ENCODE measurements at regions not wholly inside any gene's neighbourhood (a gene's known extent, or its start where the extent isn't known, plus 50 kb on each side); places are given as distances from the start of the nearest gene placed in this dataset.
"Not testable (repeated sequence)": the region's sequence is repeated elsewhere in the genome, so short reads cannot be mapped to it uniquely, and the experiment has no call there.

DNA sequence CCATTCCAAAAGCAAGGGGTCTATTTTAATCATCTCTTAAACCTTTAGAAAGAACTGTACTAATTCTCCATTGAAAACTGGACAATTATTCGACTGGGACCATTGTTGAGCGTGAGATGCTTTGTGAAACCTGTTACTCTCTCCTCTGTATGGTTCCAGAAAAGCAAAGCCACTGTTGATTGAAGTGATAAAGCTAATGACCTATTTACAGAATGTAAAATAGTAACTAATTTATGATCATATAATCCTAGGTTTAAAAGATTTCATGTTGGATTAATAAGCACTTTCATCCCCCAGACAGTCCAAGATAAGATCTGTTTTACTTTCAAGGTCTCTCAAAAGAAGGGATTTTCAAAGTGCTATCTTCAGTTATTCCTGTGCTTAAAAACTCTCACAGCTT lies 614.5 kb downstream of the TMA16 start:
- no peak for DNase-seq

DNA sequence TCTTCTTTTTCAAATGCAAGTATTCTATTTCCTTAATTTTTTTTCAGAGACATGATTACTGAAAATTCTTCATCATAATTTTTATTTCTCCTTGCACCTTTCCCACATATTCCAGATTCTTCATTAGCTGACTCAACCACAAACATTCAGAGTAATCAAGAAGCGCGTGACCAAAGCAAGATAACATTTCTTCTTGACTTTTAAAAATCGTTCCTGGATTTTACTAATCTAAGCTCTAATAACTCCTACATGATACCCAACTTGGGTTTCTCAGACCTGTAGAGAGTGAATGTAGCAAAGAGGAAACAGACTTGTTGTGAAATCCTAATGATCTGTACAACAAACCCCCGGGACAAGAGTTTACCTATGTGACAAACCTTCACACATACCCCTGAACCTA lies 615.0 kb downstream of the TMA16 start:
- no peak for DNase-seq

DNA sequence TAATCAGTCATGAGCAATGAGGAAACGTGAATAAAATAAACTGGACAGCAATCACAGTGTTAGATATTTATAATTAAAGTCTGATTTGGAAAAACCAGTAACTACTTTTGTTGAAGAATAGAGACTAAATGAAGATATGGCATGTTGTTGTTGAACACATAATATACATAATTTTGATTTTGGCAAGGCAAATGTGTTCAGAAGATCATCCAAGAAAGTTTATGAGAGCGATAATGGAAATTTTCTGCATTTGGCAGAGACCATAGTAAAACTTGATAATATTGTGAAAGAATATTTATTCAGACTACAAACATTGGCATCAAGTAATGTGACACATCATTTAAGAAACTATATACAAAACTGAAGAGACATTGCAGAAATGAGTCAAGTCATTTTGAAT lies 620.7 kb downstream of the TMA16 start:
- DNase-seq = no peak

DNA sequence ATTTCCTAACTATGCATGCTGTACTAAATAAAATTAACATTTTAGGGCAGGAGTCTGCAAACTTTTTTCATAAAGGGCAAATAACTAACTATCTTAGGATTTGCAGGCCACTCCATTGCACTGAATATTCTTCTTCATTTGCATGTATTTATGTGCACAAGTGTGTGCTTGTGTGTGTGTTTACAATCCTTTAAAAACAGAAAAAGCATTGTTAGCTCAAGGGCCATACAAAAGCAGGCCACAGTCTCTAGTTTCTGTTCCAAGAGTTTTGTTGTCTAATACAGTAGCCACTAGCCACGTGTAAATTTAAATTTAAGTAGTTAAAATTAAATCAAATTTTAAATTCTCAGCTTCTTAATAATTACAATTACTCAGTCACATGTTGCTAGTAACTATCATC lies 621.8 kb downstream of the TMA16 start:
- no peak for DNase-seq

DNA sequence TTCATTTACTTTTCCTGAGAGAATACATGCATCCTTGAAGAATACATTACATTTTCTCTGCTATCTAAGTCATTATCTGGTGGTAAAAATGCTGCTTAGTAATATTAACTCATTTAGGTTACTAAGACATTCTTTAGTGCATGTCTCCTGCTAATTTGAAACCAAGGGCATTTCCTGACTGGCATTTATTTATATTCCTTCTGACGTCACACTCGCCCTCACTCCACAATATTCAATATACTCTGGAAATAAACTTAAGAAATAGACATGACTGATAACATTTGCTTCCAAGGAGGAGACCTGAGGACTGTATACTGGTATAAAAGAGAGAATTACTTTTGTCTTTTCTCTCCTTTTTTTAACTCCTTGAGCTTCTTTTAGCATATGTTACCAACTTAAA lies 619.5 kb upstream of the SMIM31 start:
- no peak for DNase-seq

DNA sequence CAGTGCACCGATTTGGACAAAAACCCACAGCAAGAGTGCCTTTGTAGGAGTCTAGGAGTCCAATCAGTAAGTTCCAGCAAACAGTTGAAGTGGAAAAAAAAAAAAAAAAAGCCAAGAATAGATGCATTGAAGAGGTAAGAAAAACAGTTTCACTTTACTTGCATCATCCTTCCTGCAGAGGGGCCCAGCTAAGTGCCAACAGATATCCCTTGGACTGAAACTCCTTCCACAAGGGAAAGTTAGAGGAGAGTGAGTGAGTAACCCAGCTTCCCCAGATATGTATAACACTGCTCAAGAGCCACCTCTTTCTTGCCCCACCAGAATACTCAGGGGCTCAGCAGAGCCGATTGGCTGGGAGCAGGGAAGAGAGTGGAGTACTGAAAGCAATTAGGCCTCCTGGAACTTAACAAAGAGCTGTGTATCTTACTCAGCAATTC lies 617.7 kb upstream of the SMIM31 start:
- no peak for DNase-seq

DNA sequence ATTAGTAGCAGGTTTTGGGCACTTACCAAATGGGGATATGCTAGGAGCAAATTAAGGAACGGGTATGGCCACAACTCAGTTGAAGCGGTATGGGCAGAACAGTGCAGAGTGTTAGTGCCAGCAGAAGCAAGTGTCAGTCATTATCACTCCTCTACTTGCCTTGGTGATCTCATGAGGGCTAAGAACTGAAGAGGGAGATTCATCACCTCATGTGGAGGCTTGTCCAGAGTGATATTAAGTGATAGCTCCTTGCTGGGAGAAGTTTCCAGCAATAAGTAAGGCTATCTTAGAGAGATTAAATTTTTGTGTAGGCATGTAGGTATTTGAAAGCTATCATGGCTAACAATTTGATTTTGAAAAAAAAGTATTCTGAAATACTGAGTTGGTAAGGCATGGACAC lies 615.4 kb upstream of the SMIM31 start:
- no peak for DNase-seq

DNA sequence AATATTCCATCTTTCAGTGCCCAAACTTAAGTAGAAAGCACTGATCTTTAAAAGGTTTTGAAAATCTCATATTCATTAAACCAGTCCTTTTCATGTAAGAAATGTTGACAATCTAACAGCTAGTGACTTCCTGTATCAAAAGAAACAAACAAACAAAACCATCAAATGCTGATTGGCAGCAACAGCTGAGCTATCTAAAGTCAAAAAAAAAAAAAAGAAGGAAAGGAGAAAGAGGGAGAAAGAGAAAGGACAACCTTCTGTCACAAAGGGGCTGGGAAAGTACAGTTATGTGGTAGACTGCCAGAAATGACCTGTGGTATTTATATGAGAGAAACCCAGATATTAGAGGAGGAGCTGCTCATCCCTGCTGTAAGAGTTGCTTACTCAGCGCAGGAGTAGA lies 614.6 kb upstream of the SMIM31 start:
- no peak for DNase-seq

DNA sequence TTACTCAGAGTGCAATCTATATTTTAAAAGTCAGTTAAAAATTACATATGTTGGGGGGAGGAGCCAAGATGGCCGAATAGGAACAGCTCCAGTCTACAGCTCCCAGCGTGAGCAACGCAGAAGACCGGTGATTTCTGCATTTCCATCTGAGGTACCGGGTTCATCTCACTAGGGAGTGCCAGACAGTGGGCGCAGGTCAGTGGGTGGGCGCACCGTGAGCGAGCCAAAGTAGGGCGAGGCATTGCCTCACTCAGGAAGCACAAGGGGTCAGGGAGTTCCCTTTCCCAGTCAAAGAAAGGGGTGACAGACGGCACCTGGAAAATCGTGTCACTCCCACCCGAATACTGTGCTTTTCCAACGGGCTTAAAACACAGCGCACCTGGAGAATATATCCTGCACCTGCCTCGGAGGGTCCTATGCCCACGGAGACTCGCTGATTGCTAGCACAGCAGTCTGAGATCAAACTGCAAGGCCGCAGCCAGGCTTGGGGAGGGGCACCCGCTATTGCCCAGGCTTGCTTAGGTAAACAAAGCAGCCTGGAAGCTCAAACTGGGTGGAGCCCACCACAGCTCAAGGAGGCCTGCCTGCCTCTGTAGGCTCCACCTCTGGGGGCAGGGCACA lies 612.1 kb upstream of the SMIM31 start:
- not testable (repeated sequence) for DNase-seq

DNA sequence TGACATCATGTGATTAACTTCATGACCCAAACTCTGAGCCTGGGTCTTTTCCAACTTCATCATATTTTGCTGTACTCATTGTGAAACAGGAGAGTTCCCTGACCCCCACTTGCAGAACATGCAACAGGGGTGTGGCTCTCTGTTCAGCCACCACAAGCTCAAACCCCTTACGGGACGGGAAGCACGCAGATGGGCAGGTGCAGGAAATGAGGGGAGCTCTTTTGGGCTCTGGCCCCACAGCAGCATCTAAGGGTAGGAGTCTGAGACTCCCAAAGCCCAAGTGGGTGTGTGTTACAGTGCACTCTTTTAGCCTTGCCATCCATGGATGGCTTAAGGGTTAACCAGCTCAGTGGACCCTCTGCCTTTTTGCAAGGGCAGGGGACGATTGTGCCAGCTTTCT lies 599.5 kb upstream of the SMIM31 start:
- no peak for DNase-seq

DNA sequence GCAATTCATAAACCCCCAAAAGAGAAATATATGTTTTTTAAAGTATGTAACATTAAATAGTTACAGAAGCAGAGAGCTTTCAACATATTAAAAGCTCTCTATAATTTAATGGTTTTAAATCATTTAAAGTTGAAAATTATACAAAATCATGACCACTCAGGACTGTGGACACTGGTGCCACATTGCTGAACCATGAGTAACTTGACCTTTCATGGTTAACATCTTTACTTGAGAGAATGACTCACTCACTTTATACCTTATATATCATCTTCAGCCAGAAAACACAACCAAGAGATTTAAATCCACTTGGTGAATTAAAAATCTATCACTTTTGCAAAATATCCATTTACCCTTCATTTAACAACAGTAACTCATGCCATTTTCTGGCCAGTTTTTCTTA lies 584.3 kb upstream of the SMIM31 start:
- DNase-seq = no peak

DNA sequence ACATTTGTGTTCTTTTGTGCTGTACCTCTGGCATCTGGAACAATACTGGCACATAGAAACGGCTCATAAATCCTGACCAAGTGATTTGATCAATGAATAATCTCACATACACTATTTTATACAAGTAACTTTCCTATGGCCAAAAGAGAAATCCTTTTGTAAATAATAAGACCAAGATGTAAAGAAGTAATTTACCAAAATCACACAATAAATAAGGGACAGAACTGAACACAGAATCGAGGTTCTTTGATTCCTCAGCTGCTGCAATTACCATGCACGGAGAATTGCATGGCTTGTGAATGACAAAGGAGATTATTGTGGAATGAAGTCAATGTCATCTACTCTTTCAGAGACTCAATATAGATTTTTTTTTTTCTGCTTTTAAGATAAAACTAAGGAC lies 576.8 kb upstream of the SMIM31 start:
- DNase-seq = no peak

DNA sequence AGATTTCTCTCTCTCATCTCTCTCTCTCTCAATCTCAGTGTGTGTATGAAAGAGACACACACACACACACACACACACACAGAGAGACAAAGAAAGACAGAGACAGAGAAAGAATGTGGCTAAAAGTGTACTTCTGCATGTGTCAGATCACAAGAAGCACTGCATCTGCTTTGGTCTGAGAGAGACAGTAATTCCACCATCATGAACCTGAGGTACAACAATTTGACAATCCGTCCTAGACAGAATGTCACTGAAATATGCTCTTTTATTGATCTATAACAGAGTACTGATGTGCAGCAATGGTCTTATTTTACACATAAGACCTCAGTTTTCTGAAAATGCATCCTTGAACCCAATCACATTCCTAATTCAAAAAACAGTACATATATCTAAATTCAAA lies 576.2 kb upstream of the SMIM31 start:
- no peak for DNase-seq

DNA sequence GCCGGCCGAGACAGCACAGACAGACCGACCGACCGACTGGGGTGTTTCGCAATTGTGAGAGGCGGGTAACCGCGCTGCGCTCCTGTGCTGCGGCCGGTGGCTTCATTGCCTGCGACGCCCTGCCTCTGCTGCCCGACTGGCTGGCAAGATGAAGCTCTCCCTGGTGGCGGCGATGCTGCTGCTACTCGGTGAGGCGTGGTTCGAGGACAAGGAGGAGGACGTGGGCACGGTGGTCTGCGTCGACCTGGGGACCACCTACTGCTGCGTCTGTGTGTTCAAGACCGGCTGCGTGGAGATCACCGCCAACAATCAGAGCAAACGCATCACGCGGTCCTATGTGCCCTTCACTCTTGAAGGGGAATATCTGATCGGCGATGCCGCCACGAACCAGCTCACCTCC lies 565.7 kb upstream of the SMIM31 start:
- DNase-seq = no peak

DNA sequence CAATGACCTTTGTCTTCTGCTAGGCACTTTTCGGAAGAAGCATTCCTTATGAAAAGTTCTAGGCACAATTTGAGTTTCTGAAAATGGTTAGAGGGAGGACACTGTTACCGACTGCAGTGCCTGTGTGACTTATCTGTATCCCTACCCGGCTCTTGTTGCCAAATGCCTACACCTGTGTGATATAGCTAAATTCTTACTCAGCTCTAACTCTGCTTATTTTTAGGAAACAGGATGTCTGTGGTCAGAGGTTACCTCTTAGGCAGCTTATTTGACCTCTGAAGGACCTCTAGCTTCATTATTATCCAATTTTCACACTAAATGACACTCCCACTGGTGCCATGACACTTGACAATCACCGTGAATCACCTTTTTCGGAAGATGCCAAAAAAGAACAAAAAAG lies 561.1 kb upstream of the SMIM31 start:
- no peak for DNase-seq

DNA sequence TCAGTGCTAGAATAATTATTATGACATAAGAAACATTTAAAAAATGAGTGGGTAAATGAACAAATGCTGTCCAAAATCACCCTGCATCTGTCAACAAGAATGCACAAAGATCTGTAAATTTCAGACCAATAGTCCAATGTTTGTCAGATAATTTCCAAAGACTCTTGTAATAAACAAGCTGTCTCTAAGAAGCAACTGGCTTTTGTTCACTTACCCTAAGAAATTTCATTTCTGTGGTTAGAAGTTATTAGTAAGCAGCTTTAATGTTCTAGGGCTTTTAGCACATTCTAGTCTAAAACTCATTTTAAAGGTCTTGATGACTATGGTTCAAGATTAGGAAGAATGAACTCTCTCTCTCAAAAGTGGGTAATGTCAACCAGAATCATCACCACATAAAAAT lies 560.3 kb upstream of the SMIM31 start:
- DNase-seq = no peak

DNA sequence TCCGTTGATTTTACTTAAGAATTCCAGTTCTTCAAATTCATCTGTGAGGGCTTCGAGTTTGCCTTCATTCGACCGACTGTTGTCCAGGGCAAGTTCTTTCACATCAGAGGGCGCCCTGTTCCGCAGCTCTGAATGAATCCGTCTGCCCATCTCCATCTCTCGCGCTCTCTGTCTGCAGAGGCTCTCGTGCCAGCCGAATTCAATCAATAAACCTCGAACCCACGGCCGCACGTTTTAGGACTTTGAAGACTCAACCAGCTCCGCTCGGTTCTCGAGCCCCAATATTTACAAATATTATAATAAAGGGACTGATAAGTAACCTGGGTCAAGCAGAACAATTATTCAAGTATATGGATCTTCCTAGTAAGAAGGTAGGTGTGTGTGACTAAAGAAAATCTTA lies 556.4 kb upstream of the SMIM31 start:
- DNase-seq = no peak

DNA sequence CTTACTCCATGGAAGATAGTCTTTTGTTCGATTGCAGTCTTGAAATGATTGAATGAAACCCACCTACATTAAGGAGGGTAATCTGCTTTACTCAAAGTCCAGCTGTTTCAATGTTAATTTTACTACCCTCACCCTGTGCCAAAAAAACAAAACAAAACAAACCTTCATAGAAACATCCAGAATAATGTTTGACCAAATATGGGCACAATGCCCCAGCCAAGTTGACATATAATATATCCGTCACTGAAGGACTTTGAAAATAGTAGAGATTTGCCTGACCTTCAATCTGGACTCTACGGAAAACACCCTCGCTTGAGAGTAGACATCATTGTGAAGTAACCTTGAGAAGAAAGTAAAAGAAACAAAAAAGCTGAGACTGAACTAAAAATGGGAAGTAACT lies 550.5 kb upstream of the SMIM31 start:
- DNase-seq = no peak

DNA sequence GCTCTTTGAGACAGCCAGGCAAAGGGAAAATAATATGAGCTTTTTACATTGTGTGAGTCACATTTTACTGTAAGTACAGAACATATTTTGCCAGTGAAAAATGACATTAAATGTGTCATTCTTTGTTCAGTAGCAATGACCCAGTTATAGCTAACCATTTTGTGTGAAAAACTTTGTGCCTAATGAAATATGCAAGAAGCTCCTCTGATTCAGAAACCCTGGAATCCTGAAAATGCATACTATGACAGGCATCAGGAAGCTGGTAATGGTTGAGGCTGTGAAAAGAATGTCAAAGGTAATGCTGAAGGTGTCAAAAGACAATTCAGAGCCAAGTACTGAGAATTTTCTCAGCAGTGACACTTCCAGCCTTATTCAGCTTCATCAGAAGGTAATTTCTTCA lies 549.5 kb upstream of the SMIM31 start:
- no peak for DNase-seq

DNA sequence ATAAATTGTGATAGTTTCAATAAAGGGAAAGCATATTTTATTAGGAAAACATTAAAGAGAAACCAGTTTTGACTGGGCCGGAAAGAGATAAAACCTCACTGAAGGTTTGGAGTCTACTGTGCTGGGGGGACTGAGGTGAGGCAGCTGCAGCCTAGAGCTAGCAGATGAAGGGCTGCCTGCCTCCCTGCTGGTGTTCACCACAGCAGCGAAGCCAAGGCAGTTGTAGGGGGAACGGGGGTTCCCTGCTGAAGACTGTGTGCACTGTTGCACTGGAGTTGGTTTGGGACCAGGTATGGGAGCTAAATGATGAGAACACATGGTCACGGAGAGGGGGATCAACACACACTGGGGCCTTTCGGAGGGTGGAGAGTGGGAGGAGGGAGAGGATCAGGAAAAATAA lies 546.5 kb upstream of the SMIM31 start:
- DNase-seq = no peak

DNA sequence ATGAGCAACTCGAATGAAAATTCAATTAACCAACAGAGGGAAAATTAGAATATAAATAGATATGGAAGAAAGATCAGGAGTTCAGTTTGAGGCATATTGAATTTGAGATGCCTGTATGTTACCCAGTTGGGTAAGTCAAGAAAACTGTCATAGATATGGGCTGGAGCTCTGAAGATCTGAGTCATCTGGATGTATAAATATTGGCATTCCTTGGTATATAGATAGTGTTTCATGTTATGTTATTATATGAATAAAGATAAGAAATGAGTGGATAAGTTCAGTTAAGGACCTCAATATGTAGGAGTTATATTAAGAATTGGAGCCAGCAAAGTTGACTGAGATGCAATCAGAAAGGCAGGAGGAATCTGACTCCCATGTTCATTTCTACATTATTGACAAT lies 543.6 kb upstream of the SMIM31 start:
- DNase-seq = no peak

DNA sequence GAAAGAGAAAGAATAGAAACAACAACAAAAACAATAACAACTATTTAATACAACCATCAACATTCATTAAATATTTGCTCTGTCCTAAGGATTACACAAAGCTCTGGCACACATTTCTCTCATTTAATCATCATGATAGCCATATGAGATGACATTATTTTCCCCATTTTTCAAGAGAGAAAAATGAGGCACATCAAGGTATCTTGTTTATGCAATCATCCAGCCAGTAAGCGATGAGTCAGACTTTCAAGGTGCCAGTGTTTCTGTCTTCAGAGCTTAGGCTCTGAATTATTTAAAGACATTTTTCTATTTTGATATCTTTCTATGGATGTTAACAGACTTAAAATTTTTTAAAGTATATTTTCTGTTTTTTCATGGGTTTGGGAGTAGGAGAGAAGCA lies 541.8 kb upstream of the SMIM31 start:
- DNase-seq = no peak

DNA sequence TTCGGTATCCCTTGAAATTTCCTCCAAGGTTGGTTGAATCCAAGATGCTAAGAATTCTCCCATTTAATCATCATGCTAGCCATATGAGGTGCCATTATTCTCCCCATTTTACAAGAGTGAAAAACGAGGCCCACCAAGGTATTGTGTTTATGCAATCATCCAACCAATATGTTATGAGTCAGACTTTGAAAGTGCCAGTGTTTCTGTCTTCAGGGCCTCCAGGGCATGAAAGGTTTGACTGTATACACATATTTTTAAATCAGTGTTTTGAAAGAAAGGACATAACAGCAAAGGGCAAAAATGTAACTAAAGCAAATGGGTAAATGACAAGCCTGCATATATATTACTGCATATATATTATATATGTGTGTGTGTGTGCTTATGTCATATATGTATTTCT lies 541.2 kb upstream of the SMIM31 start:
- no peak for DNase-seq

DNA sequence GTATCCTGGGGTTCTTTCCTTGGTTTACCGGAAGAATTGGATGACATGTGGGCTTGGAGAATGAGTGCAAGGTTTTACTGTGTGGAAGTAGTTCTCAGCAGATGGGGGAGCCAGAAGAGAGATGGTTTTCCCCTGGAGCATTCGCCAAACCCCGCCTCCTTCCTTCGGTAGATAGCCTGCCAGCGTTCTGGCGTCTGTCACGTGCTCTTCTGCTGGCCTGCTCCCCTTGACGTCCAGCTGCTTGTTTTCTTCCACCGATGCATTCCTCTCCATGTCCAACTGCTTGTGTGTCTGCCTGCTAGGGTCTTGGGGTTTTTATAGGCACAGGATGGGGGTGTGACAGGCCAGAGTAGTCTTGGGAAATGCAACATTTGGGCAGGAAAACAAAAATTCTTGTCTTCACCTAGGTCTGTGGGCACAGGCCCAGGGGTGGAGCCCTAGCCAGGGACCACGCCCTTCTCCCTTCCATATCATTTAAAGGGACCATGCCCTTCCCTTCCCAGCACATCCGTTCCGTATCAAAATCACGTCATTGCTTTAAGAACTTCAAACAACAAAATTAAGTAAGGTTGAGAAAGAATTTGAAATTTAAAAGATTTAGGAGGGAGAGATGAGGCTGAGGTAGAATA lies 538.7 kb upstream of the SMIM31 start:
- DNase-seq = no peak

DNA sequence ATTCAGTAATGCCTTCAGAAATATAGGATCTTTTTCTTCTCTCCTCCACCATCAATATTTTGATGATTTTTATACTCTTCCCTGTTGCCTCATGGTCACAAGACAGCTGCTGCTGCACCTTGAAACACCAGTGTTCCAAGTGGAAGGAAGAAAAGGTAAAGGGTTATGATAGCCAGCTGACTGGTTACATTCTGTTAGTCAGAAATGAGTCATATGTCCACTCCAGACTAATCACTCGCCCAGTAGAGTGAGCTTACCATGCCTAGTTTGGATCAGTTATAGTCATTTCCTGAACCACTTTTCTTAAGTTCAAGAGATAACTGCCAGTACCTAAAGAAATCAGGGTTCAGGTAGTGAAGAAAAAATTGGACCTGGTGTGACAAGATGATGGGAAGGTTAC lies 532.3 kb upstream of the SMIM31 start:
- no peak for DNase-seq
